Stimulated activated naive B cell treated with anti-CD40 and anti-IgM and Interleukin-4, amounts not matched to agents 10 μg/mL and 1 μg/mL and 100 μg/mL, for 72 hours (primary cell): ENCODE measurements at regions not wholly inside any gene's neighbourhood (a gene's known extent, or its start where the extent isn't known, plus 50 kb on each side); places are given as distances from the start of the nearest gene placed in this dataset.
"Not testable (repeated sequence)": the region's sequence is repeated elsewhere in the genome, so short reads cannot be mapped to it uniquely, and the experiment has no call there.

Experiments used
- ATAC-seq, 2 donors: fragments of 150-1000 bp; cut with Tn5 transposase; replicated peaks; 2 replicates each; pipeline ENCODE4 v1.10.0; 2021; ENCODE audit warnings: moderate library complexity in 1 of 2
- DNase-seq: peaks from one replicate; pipeline ENCODE4 v3.0.0; 2021
- H3K27ac Mint-ChIP-seq: one replicate; pipeline ENCODE4 v1.8.0; 2022; ENCODE audit warnings: mild to moderate bottlenecking, mixed read lengths
- H3K27me3 Mint-ChIP-seq, 2 donors: one replicate each; pipeline ENCODE4 v1.8.0; 2022; ENCODE audit warnings: mixed read lengths in 2 of 2
- H3K36me3 Mint-ChIP-seq, 2 donors: one replicate each; pipeline ENCODE4 v1.8.0; 2022; ENCODE audit warnings: mixed read lengths in 2 of 2, mild to moderate bottlenecking in 1 of 2
- H3K4me1 Mint-ChIP-seq, 2 donors: one replicate each; pipeline ENCODE4 v1.8.0; 2022; ENCODE audit warnings: mixed read lengths in 2 of 2, mild to moderate bottlenecking in 1 of 2
- H3K4me3 Mint-ChIP-seq, 2 donors: one replicate each; pipeline ENCODE4 v1.8.0; 2022; ENCODE audit warnings: mild to moderate bottlenecking in 2 of 2, mixed read lengths in 2 of 2, moderate library complexity in 1 of 2
- H3K9me3 Mint-ChIP-seq, 2 donors: one replicate each; pipeline ENCODE4 v1.8.0; 2022; ENCODE audit warnings: mixed read lengths in 2 of 2, mild to moderate bottlenecking in 1 of 2

- Mint-ChIP-seq H3K9me3 (no peaks in the 10 kb centered on the region), H3K36me3 (peaks cover 8 to 24% of the 10 kb centered on the region in 2 donors), H3K27me3 (no peaks in the 10 kb centered on the region), H3K4me1 (no peaks in the 10 kb centered on the region), H3K27ac (no peak overlapping the region), H3K4me3 (no peak overlapping the region)
- no peak for DNase-seq
- no peak for ATAC-seq
Observed at GRCh38 chr6:126199466-126199865, 140.4 kb upstream of the CENPW start.

- H3K27ac Mint-ChIP-seq, result no peak overlapping the region
- H3K36me3 Mint-ChIP-seq, result peaks cover 6 to 16% of the 10 kb centered on the region in 2 donors
- H3K27me3 Mint-ChIP-seq, result no peaks in the 10 kb centered on the region
- H3K4me3 Mint-ChIP-seq, result no peak overlapping the region
- DNase-seq, result no peak
- no peaks in the 10 kb centered on the region for H3K4me1 Mint-ChIP-seq
- ATAC-seq, result no peak
- no peaks in the 10 kb centered on the region for H3K9me3 Mint-ChIP-seq
Observed at GRCh38 chr6:126202707-126203106, 137.2 kb upstream of the CENPW start.

- no peak overlapping the region for H3K4me3 Mint-ChIP-seq
- no peak overlapping the region for H3K27ac Mint-ChIP-seq
- DNase-seq (no peak), ATAC-seq (no peak)
- peaks cover 2 to 10% of the 10 kb centered on the region in 2 donors for H3K36me3 Mint-ChIP-seq
- H3K4me1 Mint-ChIP-seq, result no peaks in the 10 kb centered on the region
- H3K27me3 Mint-ChIP-seq, result no peaks in the 10 kb centered on the region
- H3K9me3 Mint-ChIP-seq, result no peaks in the 10 kb centered on the region
Observed at GRCh38 chr6:126204126-126204525, 135.8 kb upstream of the CENPW start.

- Mint-ChIP-seq H3K4me1 (no peaks in the 10 kb centered on the region), H3K4me3 (no peak overlapping the region), H3K36me3 (peaks cover 2 to 10% of the 10 kb centered on the region in 2 donors), H3K9me3 (no peaks in the 10 kb centered on the region), H3K27me3 (no peaks in the 10 kb centered on the region), H3K27ac (no peak overlapping the region)
- no peak for DNase-seq
- ATAC-seq, result no peak
Observed at GRCh38 chr6:126204598-126204997, 135.3 kb upstream of the CENPW start.

GRCh38 chr6:126206504-126207246 is 133.2 kb upstream of the CENPW start:
- no peak for DNase-seq
- Mint-ChIP-seq H3K4me1 (peaks cover 0 to 3% of the 10 kb centered on the region in 2 donors), H3K27ac (no peak overlapping the region), H3K27me3 (no peaks in the 10 kb centered on the region), H3K9me3 (peaks cover 0 to 2% of the 10 kb centered on the region in 2 donors), H3K4me3 (no peak overlapping the region), H3K36me3 (peaks cover 0 to 1% of the 10 kb centered on the region in 2 donors)
- no peak for ATAC-seq

GRCh38 chr6:126210398-126211075 is 129.4 kb upstream of the CENPW start:
- H3K4me1 Mint-ChIP-seq, result peaks cover 0 to 3% of the 10 kb centered on the region in 2 donors
- ATAC-seq, result no peak
- no peak overlapping the region for H3K27ac Mint-ChIP-seq
- H3K9me3 Mint-ChIP-seq, result peaks cover 0 to 2% of the 10 kb centered on the region in 2 donors
- H3K27me3 Mint-ChIP-seq, result no peaks in the 10 kb centered on the region
- H3K4me3 Mint-ChIP-seq, result no peak overlapping the region
- no peaks in the 10 kb centered on the region for H3K36me3 Mint-ChIP-seq
- no peak for DNase-seq

GRCh38 chr6:126217497-126217896 is 122.4 kb upstream of the CENPW start:
- Mint-ChIP-seq H3K27ac (no peak overlapping the region), H3K9me3 (peaks cover 0 to 6% of the 10 kb centered on the region in 2 donors), H3K4me3 (no peak overlapping the region), H3K4me1 (no peaks in the 10 kb centered on the region), H3K36me3 (peaks cover 13 to 19% of the 10 kb centered on the region in 2 donors), H3K27me3 (no peaks in the 10 kb centered on the region)
- no peak for ATAC-seq
- DNase-seq, result no peak

GRCh38 chr6:126220901-126221300 is 119.0 kb upstream of the CENPW start:
- Mint-ChIP-seq H3K36me3 (peaks cover 15 to 19% of the 10 kb centered on the region in 2 donors), H3K9me3 (peaks cover 0 to 11% of the 10 kb centered on the region in 2 donors)
- H3K4me3 Mint-ChIP-seq, H3K27ac Mint-ChIP-seq, H3K27me3 Mint-ChIP-seq, DNase-seq, H3K4me1 Mint-ChIP-seq, ATAC-seq: not testable (repeated sequence)

- Mint-ChIP-seq H3K36me3 (peaks cover 0 to 2% of the 10 kb centered on the region in 2 donors), H3K4me3 (no peak overlapping the region), H3K4me1 (no peaks in the 10 kb centered on the region), H3K27ac (no peak overlapping the region), H3K9me3 (peaks cover 0 to 4% of the 10 kb centered on the region in 2 donors), H3K27me3 (no peaks in the 10 kb centered on the region)
- DNase-seq, result no peak
- no peak for ATAC-seq
Observed at GRCh38 chr6:126227833-126228702, 111.8 kb upstream of the CENPW start.

GRCh38 chr6:126232671-126233070 is 107.2 kb upstream of the CENPW start:
- H3K4me1 Mint-ChIP-seq, result no peaks in the 10 kb centered on the region
- no peaks in the 10 kb centered on the region for H3K27me3 Mint-ChIP-seq
- H3K27ac Mint-ChIP-seq, result no peak overlapping the region
- peaks cover 0 to 4% of the 10 kb centered on the region in 2 donors for H3K9me3 Mint-ChIP-seq
- H3K4me3 Mint-ChIP-seq, result no peak overlapping the region
- no peak for ATAC-seq
- no peak for DNase-seq
- H3K36me3 Mint-ChIP-seq, result no peaks in the 10 kb centered on the region

- H3K27ac Mint-ChIP-seq, result no peak overlapping the region
- no peaks in the 10 kb centered on the region for H3K36me3 Mint-ChIP-seq
- ATAC-seq (no peak), DNase-seq (no peak)
- no peaks in the 10 kb centered on the region for H3K27me3 Mint-ChIP-seq
- peaks cover 0 to 4% of the 10 kb centered on the region in 2 donors for H3K9me3 Mint-ChIP-seq
- H3K4me1 Mint-ChIP-seq, result no peaks in the 10 kb centered on the region
- no peak overlapping the region for H3K4me3 Mint-ChIP-seq
Observed at GRCh38 chr6:126233192-126233591, 106.7 kb upstream of the CENPW start.

- Mint-ChIP-seq H3K36me3 (peaks cover 0 to 8% of the 10 kb centered on the region in 2 donors), H3K4me3 (no peak overlapping the region), H3K27ac (no peak overlapping the region), H3K4me1 (no peaks in the 10 kb centered on the region), H3K27me3 (peaks cover 0 to 4% of the 10 kb centered on the region in 2 donors), H3K9me3 (peaks cover 0 to 5% of the 10 kb centered on the region in 2 donors)
- DNase-seq (no peak), ATAC-seq (no peak)
Observed at GRCh38 chr6:126235363-126235762, 104.6 kb upstream of the CENPW start.

GRCh38 chr6:126245077-126245476 is 94.8 kb upstream of the CENPW start:
- DNase-seq, result no peak
- H3K27me3 Mint-ChIP-seq, result no peaks in the 10 kb centered on the region
- peaks cover 3 to 11% of the 10 kb centered on the region in 2 donors for H3K36me3 Mint-ChIP-seq
- H3K9me3 Mint-ChIP-seq, result peaks cover 4% of the 10 kb centered on the region in 2 donors
- no peak overlapping the region for H3K4me3 Mint-ChIP-seq
- ATAC-seq, result no peak
- H3K4me1 Mint-ChIP-seq, result no peaks in the 10 kb centered on the region
- no peak overlapping the region for H3K27ac Mint-ChIP-seq

GRCh38 chr6:126252154-126252553 is 87.8 kb upstream of the CENPW start:
- no peak overlapping the region for H3K27ac Mint-ChIP-seq
- peaks cover 3 to 10% of the 10 kb centered on the region in 2 donors for H3K9me3 Mint-ChIP-seq
- no peak overlapping the region for H3K4me3 Mint-ChIP-seq
- no peak for DNase-seq
- peaks cover 3 to 10% of the 10 kb centered on the region in 2 donors for H3K36me3 Mint-ChIP-seq
- no peak for ATAC-seq
- H3K27me3 Mint-ChIP-seq, result no peaks in the 10 kb centered on the region
- peaks cover 2 to 7% of the 10 kb centered on the region in 2 donors for H3K4me1 Mint-ChIP-seq
